ENCODE measurements at regions not wholly inside any gene's neighbourhood (a gene's known extent, or its start where the extent isn't known, plus 50 kb on each side); places are given as distances from the start of the nearest gene placed in this dataset.

GRCh38 chr13:40238761-40239160, 427.7 kb downstream of the FOXO1 start:
- DNase-seq (ENCODE audit: low read depth, low spot score) = no peak
- ChIA-PET POLR2A (no interaction called here), CTCF (no interaction called here)
- TF ChIP-seq CTCF (IDR thresholded peaks at IDR 0.05; ENCODE audit: insufficient read depth, low read length, missing control alignments) = no peak
- no peak overlapping the region for H3K4me3 ChIP-seq (ENCODE audit: low read depth, low read length)

GRCh38 chr13:40240293-40240692, 426.1 kb downstream of the FOXO1 start:
- ChIA-PET CTCF (no interaction called here), POLR2A (no interaction called here)
- no peak for DNase-seq (ENCODE audit: low read depth, low spot score)
- no peak for TF ChIP-seq CTCF (IDR thresholded peaks at IDR 0.05; ENCODE audit: insufficient read depth, low read length, missing control alignments)
- no peak overlapping the region for H3K4me3 ChIP-seq (ENCODE audit: low read depth, low read length)

- CTCF ChIA-PET = no interaction called here
- POLR2A ChIA-PET = no interaction called here
- no peak for TF ChIP-seq CTCF (IDR thresholded peaks at IDR 0.05; ENCODE audit: insufficient read depth, low read length, missing control alignments)
- no peak for DNase-seq (ENCODE audit: low read depth, low spot score)
- no peak overlapping the region for H3K4me3 ChIP-seq (ENCODE audit: low read depth, low read length)
Measured at GRCh38 chr13:40241125-40241798, 425.2 kb downstream of the FOXO1 start.

- no peak overlapping the region for H3K4me3 ChIP-seq (ENCODE audit: low read depth, low read length)
- TF ChIP-seq CTCF (IDR thresholded peaks at IDR 0.05; ENCODE audit: insufficient read depth, low read length, missing control alignments) = no peak
- ChIA-PET CTCF (no interaction called here), POLR2A (no interaction called here)
- no peak for DNase-seq (ENCODE audit: low read depth, low spot score)
Measured at GRCh38 chr13:40243047-40243446, 423.4 kb downstream of the FOXO1 start.

- ChIA-PET CTCF (no interaction called here), POLR2A (no interaction called here)
- TF ChIP-seq CTCF (IDR thresholded peaks at IDR 0.05; ENCODE audit: insufficient read depth, low read length, missing control alignments) = no peak
- no peak overlapping the region for H3K4me3 ChIP-seq (ENCODE audit: low read depth, low read length)
- no peak for DNase-seq (ENCODE audit: low read depth, low spot score)
Measured at GRCh38 chr13:40243982-40244381, 422.5 kb downstream of the FOXO1 start.

GRCh38 chr13:40245567-40245966, 420.9 kb downstream of the FOXO1 start:
- POLR2A ChIA-PET = no interaction called here
- TF ChIP-seq CTCF (IDR thresholded peaks at IDR 0.05; ENCODE audit: insufficient read depth, low read length, missing control alignments) = no peak
- H3K4me3 ChIP-seq (ENCODE audit: low read depth, low read length) = no peak overlapping the region
- DNase-seq (ENCODE audit: low read depth, low spot score) = no peak
- CTCF ChIA-PET = no interaction called here
